Body of pancreas (tissue), 4 donors: ENCODE measurements at regions not wholly inside any gene's neighbourhood (a gene's known extent, or its start where the extent isn't known, plus 50 kb on each side); places are given as distances from the start of the nearest gene placed in this dataset.

Source experiments
- ATAC-seq: fragments of 150-250 bp; one replicate; pipeline ENCODE4 v1.9.1; 2016
- DNase-seq, 4 donors: peaks; one replicate each; pipeline ENCODE4 v3.0.0-alpha.2; 2019
- H3K27ac ChIP-seq, 4 donors: fragments of 200-600 bp; sonication (generic); 1 replicate in 3 of 4; 2 replicates in 1 of 4; pipeline versions ENCODE4 v1.5.1 to v1.6.1; 2016 to 2019; ENCODE audit warnings: mild to moderate bottlenecking in 1 of 4, mixed read lengths in 1 of 4, moderate library complexity in 1 of 4
- H3K27me3 ChIP-seq, 2 donors: fragments of 200-600 bp; sonication (generic); one replicate each; pipeline ENCODE4 v1.6.0; 2016; ENCODE audit warnings: mild to moderate bottlenecking in 1 of 2
- H3K36me3 ChIP-seq, 2 donors: fragments of 200-600 bp; sonication (generic); replicated peaks in 1 of 2; 2 replicates each; pipeline ENCODE4 v1.5.1; 2016; ENCODE audit warnings: low read depth in 2 of 2; ENCODE audit not compliant: insufficient read depth in 1 of 2
- H3K4me1 ChIP-seq: fragments of 200-600 bp; sonication (generic); one replicate; pipeline ENCODE4 v1.6.0; 2016
- H3K4me3 ChIP-seq, 2 donors: fragments of 200-600 bp; sonication (generic); 1 replicate in 1 of 2; 2 replicates in 1 of 2; pipeline ENCODE4 v1.5.1; 2016 to 2019
- H3K9me3 ChIP-seq, 3 donors: fragments of 200-600 bp; sonication (generic); 1 replicate in 2 of 3; 2 replicates in 1 of 3; pipeline ENCODE4 v1.5.1; 2016
- POLR2A ChIP-seq, 3 donors: fragments of 450-650 bp; IDR thresholded peaks; one replicate each; pipeline ENCODE4 v1.6.1; 2016; ENCODE audit warnings: antibody characterized with exemption in 3 of 3, mild to moderate bottlenecking in 2 of 3
- WGBS, 2 donors: methylation state at CpG; one replicate each; pipeline ENCODE4 v1.1.5; 2017; 5-methylcytosine and 5-hydroxymethylcytosine counted together
- intact Hi-C: fragments of 100-400 bp; cut with DNase I; formaldehyde crosslinking; loops from one replicate; pipeline ENCODE4 v1.15.1; 2023
- TF ChIP-seq, protein P1 (sequence below), 7 experiments: fragments of 450-650 bp in 4 of 7; fragments of 200-600 bp in 3 of 7; sonication (generic) in 3 of 7; IDR thresholded peaks; one replicate each; pipeline ENCODE4 v1.5.1; 2016 to 2019; ENCODE audit warnings: antibody characterized with exemption in 7 of 7

DNA sequence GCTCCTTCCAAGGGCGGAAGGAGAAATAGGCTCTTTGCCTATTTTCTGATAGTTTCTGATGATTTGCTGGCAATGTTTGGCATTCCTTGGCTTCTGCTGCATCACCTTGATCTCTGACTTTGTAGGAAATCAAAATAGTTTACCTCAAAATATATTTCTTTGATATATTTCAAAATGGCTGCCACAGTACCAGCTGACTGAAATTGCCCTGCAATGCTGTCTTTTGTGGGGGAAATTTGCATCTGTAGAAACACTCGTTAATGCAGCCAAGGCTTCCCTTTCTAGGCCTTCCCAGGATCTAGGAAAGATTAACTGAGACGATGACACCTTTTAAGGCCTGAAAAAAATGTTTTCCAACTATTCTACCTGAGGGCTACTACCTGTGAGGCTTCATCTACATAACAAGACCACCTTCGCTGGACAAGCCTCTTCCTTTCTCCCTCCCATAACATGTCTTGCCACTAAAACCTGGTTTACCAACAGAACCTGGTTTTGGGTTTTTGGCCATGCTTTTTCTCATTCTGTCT, 212.8 kb upstream of the SSTR1 start:
- ATAC-seq (no peak), DNase-seq (no peak)
- no peaks in the 10 kb centered on the region for H3K9me3 ChIP-seq
- WGBS, 2 donors, result 77 to 84% methylated on average over 4 of the region's 4 CpGs
- no peak overlapping the region for H3K27ac ChIP-seq
- no peaks in the 10 kb centered on the region for H3K4me1 ChIP-seq
- intact Hi-C loops, result no loop called here
- no peak overlapping the region for H3K4me3 ChIP-seq
- no peaks in the 10 kb centered on the region for H3K36me3 ChIP-seq
- no peaks in the 10 kb centered on the region for H3K27me3 ChIP-seq
- TF ChIP-seq, protein P1, sequence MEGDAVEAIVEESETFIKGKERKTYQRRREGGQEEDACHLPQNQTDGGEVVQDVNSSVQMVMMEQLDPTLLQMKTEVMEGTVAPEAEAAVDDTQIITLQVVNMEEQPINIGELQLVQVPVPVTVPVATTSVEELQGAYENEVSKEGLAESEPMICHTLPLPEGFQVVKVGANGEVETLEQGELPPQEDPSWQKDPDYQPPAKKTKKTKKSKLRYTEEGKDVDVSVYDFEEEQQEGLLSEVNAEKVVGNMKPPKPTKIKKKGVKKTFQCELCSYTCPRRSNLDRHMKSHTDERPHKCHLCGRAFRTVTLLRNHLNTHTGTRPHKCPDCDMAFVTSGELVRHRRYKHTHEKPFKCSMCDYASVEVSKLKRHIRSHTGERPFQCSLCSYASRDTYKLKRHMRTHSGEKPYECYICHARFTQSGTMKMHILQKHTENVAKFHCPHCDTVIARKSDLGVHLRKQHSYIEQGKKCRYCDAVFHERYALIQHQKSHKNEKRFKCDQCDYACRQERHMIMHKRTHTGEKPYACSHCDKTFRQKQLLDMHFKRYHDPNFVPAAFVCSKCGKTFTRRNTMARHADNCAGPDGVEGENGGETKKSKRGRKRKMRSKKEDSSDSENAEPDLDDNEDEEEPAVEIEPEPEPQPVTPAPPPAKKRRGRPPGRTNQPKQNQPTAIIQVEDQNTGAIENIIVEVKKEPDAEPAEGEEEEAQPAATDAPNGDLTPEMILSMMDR (IDR thresholded peaks at IDR 0.05), result no peak
- no peak for TF ChIP-seq POLR2A (IDR thresholded peaks at IDR 0.05)

DNA sequence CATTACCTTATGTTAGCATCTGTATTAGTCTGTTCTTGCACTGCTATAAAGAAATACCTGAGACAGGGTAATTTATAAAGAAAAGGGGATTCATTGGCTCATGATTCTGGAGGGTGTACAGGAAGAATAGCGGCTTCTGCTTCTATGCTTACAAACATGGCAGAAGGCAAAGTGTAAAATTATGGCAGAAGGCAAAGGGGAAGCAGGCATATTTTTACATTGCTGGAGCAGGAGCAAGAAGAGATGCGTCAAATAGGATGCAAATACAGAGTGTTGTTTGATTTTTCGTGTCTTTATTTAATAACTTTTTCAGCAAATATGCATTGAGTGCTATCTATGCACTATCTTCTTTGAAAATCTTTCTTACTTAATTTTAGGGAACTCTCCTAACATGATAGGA, 210.7 kb upstream of the SSTR1 start:
- H3K9me3 ChIP-seq, result no peaks in the 10 kb centered on the region
- DNase-seq, result no peak
- no peaks in the 10 kb centered on the region for H3K27me3 ChIP-seq
- no peak overlapping the region for H3K4me3 ChIP-seq
- 88 to 92% methylated on average over 3 of the region's 3 CpGs for WGBS, 2 donors
- no peaks in the 10 kb centered on the region for H3K4me1 ChIP-seq
- no peak for TF ChIP-seq POLR2A (IDR thresholded peaks at IDR 0.05)
- TF ChIP-seq, protein P1 (IDR thresholded peaks at IDR 0.05), result no peak
- ATAC-seq, result no peak
- no peak overlapping the region for H3K27ac ChIP-seq
- H3K36me3 ChIP-seq, result no peaks in the 10 kb centered on the region
- intact Hi-C loops, result no loop called here

DNA sequence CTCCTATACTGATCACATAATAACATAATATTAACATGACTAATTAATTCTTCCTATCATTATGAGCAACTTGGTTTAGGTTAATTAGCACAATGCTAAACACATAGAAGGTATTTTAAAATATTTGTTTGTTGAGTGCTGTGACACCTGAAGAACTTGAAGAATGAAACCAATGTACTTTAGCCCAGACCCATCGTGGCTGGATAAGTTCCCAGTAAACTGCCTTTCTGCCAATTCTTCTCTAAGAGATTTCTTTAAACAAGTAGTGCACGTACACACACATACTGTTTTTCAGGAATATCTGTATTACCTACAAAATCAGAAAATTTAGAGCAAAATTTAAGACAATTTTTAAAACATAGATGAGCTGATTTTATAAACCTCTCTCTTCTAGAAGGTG, 207.4 kb upstream of the SSTR1 start:
- no peaks in the 10 kb centered on the region for H3K9me3 ChIP-seq
- intact Hi-C loops, result no loop called here
- no peak overlapping the region for H3K4me3 ChIP-seq
- no peak overlapping the region for H3K27ac ChIP-seq
- no peaks in the 10 kb centered on the region for H3K4me1 ChIP-seq
- ATAC-seq (no peak), DNase-seq (no peak)
- no peaks in the 10 kb centered on the region for H3K27me3 ChIP-seq
- WGBS, 2 donors, result 20 to 27% methylated on average over 2 of the region's 2 CpGs
- H3K36me3 ChIP-seq, result no peaks in the 10 kb centered on the region
- no peak for TF ChIP-seq POLR2A (IDR thresholded peaks at IDR 0.05)
- TF ChIP-seq, protein P1 (IDR thresholded peaks at IDR 0.05), result no peak

DNA sequence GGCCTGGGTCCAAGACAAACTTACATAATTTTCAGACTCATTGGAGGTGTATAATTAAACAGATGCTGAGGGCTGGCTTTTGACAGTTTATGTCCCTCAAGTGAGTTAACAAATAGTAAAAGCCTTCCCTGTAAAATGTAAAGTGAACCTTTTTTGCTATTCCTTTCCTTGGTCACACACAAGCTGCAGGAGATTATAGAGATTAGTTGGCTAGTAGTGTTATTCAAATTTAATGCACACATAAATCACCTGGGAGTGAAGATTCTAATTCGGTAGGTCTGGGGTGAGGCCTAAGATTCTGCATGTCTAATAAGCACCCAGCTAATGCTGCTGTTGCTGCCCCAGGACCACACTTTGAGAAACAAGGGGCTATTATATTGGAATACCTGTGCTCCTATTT, 206.2 kb upstream of the SSTR1 start:
- intact Hi-C loops, result no loop called here

More for the DNA sequence above, 206.2 kb upstream of the SSTR1 start:
- DNase-seq (no peak), ATAC-seq (no peak)
- WGBS, 2 donors, result 90 to 100% methylated on average over 1 of the region's 1 CpG
- no peak for TF ChIP-seq POLR2A (IDR thresholded peaks at IDR 0.05)
- TF ChIP-seq, protein P1 (IDR thresholded peaks at IDR 0.05), result no peak
- no peaks in the 10 kb centered on the region for H3K4me1 ChIP-seq
- no peaks in the 10 kb centered on the region for H3K9me3 ChIP-seq
- no peaks in the 10 kb centered on the region for H3K36me3 ChIP-seq
- no peak overlapping the region for H3K27ac ChIP-seq
- no peak overlapping the region for H3K4me3 ChIP-seq
- no peaks in the 10 kb centered on the region for H3K27me3 ChIP-seq
